Stimulated activated memory B cell treated with anti-CD40 and anti-IgM and Interleukin-4, amounts not matched to agents 10 μg/mL and 1 μg/mL and 100 μg/mL, for 72 hours (primary cell): ENCODE measurements at regions not wholly inside any gene's neighbourhood (a gene's known extent, or its start where the extent isn't known, plus 50 kb on each side); places are given as distances from the start of the nearest gene placed in this dataset.

Source experiments
- ATAC-seq: fragments of 150-1000 bp; cut with Tn5 transposase; 2 replicates; pipeline ENCODE4 v1.10.0; 2021
- H3K27ac Mint-ChIP-seq: one replicate; pipeline ENCODE4 v1.8.0; 2022; ENCODE audit warnings: mild to moderate bottlenecking, mixed read lengths
- H3K27me3 Mint-ChIP-seq: one replicate; pipeline ENCODE4 v1.8.0; 2022; ENCODE audit warnings: mixed read lengths
- H3K36me3 Mint-ChIP-seq: one replicate; pipeline ENCODE4 v1.8.0; 2022; ENCODE audit warnings: mixed read lengths
- H3K4me1 Mint-ChIP-seq: one replicate; pipeline ENCODE4 v1.8.0; 2022; ENCODE audit warnings: mixed read lengths
- H3K4me3 Mint-ChIP-seq: one replicate; pipeline ENCODE4 v1.8.0; 2022; ENCODE audit warnings: mild to moderate bottlenecking, moderate library complexity, mixed read lengths
- H3K9me3 Mint-ChIP-seq: one replicate; pipeline ENCODE4 v1.8.0; 2022; ENCODE audit warnings: mixed read lengths

DNA sequence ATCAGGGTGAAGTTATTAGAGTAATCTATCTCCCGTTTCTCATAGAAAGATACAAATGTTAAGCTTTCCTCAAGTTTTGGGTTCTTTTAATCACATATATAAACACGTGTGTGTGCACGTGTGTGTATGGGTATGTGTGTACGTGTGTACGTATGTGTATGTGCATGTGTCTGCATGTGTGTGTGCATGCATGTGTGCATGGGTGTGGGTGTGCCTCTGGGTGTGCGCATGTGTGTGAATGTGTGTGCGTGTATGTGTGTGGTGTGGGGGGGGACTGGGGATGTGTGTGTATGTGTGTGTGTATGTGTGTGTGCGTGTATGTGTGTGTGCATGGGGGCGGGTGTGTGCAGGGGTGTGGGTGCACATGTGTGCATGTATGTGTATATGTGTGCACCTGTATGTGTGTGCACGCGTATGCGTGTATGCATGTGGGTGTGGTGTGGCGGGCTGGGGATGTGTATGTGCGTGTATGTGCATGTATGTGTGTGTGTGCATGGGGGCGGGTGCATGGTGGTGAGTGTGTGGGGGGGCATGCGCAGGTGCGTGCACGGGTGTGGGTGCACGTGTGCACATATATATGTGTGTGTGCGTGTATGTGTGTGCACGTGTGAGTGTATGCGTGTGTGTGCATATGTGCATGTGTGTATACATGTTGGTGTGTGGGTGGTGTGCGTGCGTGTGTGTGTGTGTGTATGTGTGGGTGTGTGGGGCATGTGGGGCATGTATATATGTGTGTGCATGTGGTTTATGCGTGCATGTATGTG is 304.0 kb downstream of the MBD2 start:
- H3K4me1 Mint-ChIP-seq, result no peaks in the 10 kb centered on the region
- H3K4me3 Mint-ChIP-seq, result no peak overlapping the region
- no peaks in the 10 kb centered on the region for H3K27me3 Mint-ChIP-seq
- no peaks in the 10 kb centered on the region for H3K36me3 Mint-ChIP-seq
- ATAC-seq, result no peak
- H3K27ac Mint-ChIP-seq, result no peak overlapping the region
- H3K9me3 Mint-ChIP-seq, result peaks cover 5% of the 10 kb centered on the region

DNA sequence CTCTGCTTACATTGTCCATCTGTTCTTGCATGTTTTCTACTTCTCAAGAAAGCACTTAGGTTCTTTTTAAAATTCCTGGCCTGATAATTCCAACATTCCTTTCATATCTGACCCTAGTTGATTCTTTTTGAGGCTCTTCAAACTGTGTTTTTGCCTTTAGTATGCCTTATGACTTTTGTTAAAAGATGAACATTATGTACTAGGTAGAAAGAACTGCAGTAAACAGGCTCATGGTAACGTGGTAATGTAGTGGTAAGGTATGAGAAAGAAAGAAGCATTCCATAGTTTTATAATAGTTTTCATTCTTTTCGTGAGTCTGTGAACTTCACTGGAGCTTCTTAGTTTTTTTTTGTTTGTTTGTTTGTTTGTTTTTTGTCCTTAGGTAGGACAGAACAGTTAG is 306.4 kb downstream of the MBD2 start:
- Mint-ChIP-seq H3K36me3 (no peaks in the 10 kb centered on the region), H3K4me3 (no peak overlapping the region), H3K27me3 (no peaks in the 10 kb centered on the region), H3K4me1 (no peaks in the 10 kb centered on the region), H3K27ac (no peak overlapping the region), H3K9me3 (peaks cover 5% of the 10 kb centered on the region)
- ATAC-seq, result no peak

DNA sequence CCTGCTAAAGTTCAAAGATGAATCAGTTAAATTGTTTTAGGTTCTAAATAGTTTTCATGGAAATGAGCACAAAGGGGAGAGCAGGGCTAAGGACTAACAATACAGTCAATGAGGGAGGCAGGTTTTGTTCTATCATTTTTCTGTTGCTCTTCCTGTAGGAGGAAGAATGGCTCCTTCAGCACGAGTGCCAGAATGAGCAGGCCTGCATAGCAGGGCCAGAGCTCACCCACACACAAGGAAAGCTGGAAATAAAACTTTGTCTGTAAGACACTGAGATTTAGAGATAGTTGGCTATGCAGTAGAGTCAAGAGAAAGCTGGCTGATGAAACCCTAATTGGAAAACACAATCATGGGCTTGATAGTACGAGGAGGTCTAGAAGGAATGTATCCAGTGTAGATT is 313.3 kb downstream of the MBD2 start:
- Mint-ChIP-seq H3K27ac (no peak overlapping the region), H3K4me1 (no peaks in the 10 kb centered on the region), H3K9me3 (no peaks in the 10 kb centered on the region), H3K36me3 (no peaks in the 10 kb centered on the region), H3K27me3 (no peaks in the 10 kb centered on the region), H3K4me3 (no peak overlapping the region)
- no peak for ATAC-seq

DNA sequence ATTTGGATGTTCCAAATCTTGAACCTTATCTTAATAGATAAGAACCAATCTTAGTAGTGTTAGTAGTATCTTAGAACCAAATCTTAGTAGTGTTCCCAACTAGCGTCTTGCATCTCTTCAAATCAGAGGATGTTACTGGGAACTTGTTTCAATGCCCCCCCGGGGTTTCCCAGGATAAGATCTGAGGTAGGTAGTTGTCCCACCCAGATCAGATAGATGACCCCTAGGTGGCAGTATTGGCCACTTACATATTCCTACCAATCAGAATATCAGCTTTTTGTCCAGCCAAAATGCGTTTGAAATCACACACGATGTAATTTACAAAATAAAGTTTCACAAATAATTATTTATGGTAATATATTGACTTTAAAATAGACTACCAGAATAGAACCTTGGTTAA is 314.8 kb downstream of the MBD2 start:
- Mint-ChIP-seq H3K9me3 (no peaks in the 10 kb centered on the region), H3K27me3 (peaks cover 8% of the 10 kb centered on the region), H3K36me3 (no peaks in the 10 kb centered on the region), H3K27ac (no peak overlapping the region), H3K4me3 (no peak overlapping the region), H3K4me1 (no peaks in the 10 kb centered on the region)
- no peak for ATAC-seq

DNA sequence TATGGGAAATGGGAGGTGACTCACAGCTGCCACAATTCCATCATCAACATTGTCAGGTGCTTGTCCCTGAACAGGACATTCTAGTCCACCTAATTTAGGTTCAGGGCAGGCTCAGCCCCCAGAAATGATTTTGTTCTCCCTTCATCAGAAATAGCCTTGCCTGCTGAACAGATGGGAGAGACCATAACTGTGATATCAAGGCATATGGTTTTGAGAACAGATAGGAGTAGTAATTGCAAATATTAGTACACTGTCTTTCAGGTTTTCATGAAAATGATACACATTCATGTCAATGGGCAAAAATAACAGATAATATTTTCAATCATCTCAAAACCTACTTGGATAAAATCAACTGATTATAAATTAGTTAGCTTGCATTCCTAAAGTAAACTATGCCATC is 316.5 kb downstream of the MBD2 start:
- H3K27ac Mint-ChIP-seq, result no peak overlapping the region
- no peak for ATAC-seq
- H3K4me1 Mint-ChIP-seq, result no peaks in the 10 kb centered on the region
- H3K36me3 Mint-ChIP-seq, result no peaks in the 10 kb centered on the region
- no peak overlapping the region for H3K4me3 Mint-ChIP-seq
- H3K27me3 Mint-ChIP-seq, result peaks cover 15% of the 10 kb centered on the region
- H3K9me3 Mint-ChIP-seq, result no peaks in the 10 kb centered on the region

DNA sequence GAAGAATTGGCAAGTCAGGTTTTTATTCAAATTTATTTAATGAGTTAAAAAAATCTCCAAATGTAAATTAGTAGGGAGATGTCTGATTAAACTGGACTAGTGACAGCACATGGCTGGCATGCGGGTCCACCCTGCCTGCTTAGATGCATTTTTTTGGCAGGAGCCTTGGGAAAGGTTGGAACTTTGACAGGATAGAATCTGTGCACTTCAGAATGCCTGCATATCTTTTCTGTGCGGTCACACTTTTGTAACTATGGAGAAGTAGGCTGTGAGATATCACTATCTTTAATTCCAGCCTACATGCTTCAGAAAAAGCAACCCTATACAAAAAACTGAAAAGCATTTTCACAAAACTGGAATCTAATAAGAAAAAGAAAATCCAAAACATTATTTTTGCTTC is 317.8 kb downstream of the MBD2 start:
- Mint-ChIP-seq H3K9me3 (no peaks in the 10 kb centered on the region), H3K36me3 (no peaks in the 10 kb centered on the region), H3K27ac (no peak overlapping the region), H3K4me3 (no peak overlapping the region), H3K4me1 (no peaks in the 10 kb centered on the region), H3K27me3 (peaks cover 15% of the 10 kb centered on the region)
- no peak for ATAC-seq

DNA sequence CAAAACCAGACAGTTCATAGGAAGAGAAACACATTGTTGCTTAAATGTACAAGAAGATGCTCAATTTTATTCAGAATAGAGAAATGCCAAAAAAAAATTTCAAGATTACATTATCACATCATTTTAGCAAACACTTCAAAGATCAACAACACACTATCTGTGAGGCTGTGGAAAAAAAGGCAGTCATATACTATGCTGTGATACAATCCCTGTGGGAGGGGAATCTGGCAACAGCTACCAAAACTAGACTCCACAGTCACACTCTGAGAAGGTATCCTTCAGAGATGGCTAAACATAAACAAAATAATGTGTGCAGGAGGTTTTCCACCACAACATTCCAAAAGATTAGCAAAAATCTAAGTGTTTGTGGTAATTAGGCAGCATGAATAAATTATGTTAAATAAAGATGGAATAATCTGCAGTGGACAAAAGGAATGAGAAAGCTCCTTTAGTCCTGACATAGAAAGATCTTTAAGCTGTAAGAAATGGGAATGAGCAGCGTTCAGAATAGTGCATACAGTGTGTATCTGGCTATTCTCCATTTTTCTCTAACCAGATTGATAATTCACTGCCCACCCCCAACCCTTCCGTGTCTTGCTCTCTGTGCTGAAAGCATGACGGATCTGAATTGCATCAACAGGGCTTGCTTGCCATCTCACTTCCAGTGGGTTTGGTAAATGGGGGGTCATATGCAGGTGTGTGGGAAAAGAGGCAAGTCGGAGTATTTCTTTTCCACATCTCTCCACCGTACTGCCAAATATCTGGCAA is 329.6 kb downstream of the MBD2 start:
- Mint-ChIP-seq H3K4me1 (no peaks in the 10 kb centered on the region), H3K4me3 (no peak overlapping the region), H3K36me3 (no peaks in the 10 kb centered on the region), H3K9me3 (peaks cover 3% of the 10 kb centered on the region), H3K27ac (no peak overlapping the region), H3K27me3 (no peaks in the 10 kb centered on the region)
- ATAC-seq, result no peak

DNA sequence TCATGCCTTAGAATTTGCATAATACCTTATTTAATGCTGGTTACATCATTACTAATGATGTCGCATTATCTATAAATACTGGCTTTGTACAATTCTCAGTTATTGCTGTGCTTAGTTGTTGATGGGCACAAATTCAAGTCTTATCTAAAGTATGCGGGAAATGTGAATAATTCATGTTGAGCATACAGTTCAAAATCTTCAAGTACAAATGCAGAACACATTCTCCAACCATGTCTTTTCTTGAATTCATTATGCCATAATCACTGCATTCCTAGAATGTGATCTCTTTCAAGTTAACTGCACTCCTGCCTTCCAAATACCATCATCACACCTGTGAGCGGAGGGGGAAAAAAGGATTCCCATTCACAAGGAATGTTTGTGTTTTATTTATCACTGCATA is 337.0 kb downstream of the MBD2 start:
- H3K27me3 Mint-ChIP-seq, result peaks cover 12% of the 10 kb centered on the region
- H3K27ac Mint-ChIP-seq, result no peak overlapping the region
- no peaks in the 10 kb centered on the region for H3K9me3 Mint-ChIP-seq

DNA sequence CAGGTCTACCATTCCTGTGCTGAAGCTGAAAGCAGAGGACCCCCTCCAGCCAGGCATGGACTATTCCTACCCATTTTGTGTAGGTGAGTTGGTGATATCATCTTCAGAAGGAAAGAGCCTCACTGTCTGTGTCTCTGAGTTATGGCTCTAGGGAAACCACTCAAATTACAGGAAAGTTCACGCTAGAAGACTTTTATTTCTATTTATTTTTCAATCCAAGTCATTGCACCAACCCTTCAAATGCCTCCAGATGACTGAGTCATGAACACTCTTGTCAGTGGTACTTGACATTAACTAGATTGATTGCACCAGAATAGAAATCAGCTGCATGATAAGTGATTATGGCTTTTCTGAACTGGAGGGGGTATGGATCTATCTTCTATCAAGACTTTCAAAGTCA is 338.4 kb downstream of the MBD2 start:
- no peak for ATAC-seq
- no peaks in the 10 kb centered on the region for H3K36me3 Mint-ChIP-seq
- peaks cover 12% of the 10 kb centered on the region for H3K27me3 Mint-ChIP-seq
- H3K4me1 Mint-ChIP-seq, result no peaks in the 10 kb centered on the region
- H3K4me3 Mint-ChIP-seq, result no peak overlapping the region
- H3K27ac Mint-ChIP-seq, result no peak overlapping the region
- H3K9me3 Mint-ChIP-seq, result no peaks in the 10 kb centered on the region

More for the DNA sequence above, 337.0 kb downstream of the MBD2 start:
- Mint-ChIP-seq H3K4me3 (no peak overlapping the region), H3K4me1 (no peaks in the 10 kb centered on the region), H3K36me3 (no peaks in the 10 kb centered on the region)
- ATAC-seq, result no peak

DNA sequence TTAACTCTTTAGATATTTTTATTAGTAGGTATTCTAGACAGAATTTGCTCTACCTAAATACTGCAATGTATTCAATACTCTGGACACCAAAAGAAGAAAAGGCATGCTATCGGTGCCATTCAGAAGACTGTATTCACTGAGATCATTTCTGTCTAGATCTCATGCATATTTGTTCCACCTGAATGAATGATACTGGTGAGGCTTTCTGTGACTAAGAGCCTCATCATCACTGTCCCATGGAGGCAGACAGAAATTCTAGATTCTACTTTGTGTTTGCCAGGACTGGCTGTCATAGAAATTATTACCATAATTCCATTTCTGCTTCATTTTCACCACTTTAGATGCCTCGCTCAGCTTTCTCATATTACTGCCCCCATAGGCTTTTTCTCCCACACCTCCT is 340.7 kb downstream of the MBD2 start:
- no peaks in the 10 kb centered on the region for H3K4me1 Mint-ChIP-seq
- no peak overlapping the region for H3K4me3 Mint-ChIP-seq
- no peak for ATAC-seq
- no peaks in the 10 kb centered on the region for H3K36me3 Mint-ChIP-seq
- H3K9me3 Mint-ChIP-seq, result no peaks in the 10 kb centered on the region
- H3K27ac Mint-ChIP-seq, result no peak overlapping the region
- H3K27me3 Mint-ChIP-seq, result peaks cover 12% of the 10 kb centered on the region

DNA sequence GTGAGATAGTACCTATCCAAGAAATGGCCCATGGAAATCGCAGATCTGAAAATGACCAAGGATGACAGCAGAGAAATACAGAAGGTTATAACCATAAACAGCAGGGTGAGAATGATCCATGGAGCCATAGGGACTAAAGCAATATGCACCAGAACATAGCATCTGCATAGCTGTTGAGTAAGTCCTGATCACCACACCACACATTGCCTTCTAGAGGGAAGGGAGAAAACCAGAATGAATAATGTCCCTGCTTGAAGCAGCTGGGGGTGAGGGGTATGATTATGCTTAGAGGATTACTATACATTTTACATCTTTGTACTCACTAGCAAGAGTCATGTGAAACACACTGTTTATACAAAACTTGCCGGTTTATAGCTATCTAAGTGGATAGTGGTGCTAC is 350.4 kb downstream of the MBD2 start:
- no peak for ATAC-seq
- Mint-ChIP-seq H3K36me3 (no peaks in the 10 kb centered on the region), H3K27me3 (no peaks in the 10 kb centered on the region), H3K4me3 (no peak overlapping the region), H3K9me3 (peaks cover 2% of the 10 kb centered on the region), H3K4me1 (no peaks in the 10 kb centered on the region), H3K27ac (no peak overlapping the region)

DNA sequence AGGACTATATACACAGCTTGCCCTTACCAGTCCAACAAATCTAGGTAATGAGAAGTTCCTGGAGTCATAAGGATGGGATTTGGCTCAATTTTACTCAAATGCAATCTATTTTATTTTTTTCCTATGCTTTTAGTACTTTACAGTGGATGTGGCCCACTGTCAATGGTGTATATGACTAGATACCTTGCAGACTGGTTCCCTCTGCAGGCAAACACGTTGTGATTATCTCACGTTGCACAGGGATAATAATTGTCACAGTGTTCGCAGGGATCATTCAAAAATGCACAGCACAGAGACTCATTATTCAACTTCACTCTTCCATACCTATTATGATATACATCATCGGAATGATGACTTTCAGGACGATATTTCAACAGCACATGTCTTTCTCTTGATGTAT is 359.7 kb downstream of the MBD2 start:
- H3K4me1 Mint-ChIP-seq, result no peaks in the 10 kb centered on the region
- peaks cover 3% of the 10 kb centered on the region for H3K9me3 Mint-ChIP-seq
- no peak overlapping the region for H3K27ac Mint-ChIP-seq
- no peaks in the 10 kb centered on the region for H3K27me3 Mint-ChIP-seq
- no peak for ATAC-seq
- H3K36me3 Mint-ChIP-seq, result no peaks in the 10 kb centered on the region
- H3K4me3 Mint-ChIP-seq, result no peak overlapping the region

DNA sequence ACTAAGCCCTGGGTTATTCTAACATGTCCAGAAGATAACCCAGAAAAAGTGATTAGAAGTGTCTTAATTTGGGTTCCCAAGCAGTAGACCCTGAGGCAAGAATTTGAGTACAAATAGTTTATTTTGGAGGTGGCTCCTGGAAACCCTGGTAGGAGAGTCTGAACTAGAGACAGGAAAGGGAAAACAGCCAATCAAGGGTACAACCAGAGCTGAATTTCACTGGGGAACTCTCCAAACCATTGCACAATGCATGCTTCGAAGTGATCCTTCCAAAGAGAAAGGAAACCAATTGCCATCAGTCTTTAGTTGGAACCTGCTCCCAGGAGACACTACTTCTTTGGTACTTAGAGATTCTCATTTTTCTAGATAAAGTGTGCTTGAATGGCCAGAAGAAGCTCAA is 361.5 kb downstream of the MBD2 start:
- no peak for ATAC-seq
- Mint-ChIP-seq H3K4me3 (no peak overlapping the region), H3K9me3 (peaks cover 3% of the 10 kb centered on the region), H3K36me3 (no peaks in the 10 kb centered on the region), H3K4me1 (no peaks in the 10 kb centered on the region), H3K27me3 (no peaks in the 10 kb centered on the region), H3K27ac (no peak overlapping the region)

DNA sequence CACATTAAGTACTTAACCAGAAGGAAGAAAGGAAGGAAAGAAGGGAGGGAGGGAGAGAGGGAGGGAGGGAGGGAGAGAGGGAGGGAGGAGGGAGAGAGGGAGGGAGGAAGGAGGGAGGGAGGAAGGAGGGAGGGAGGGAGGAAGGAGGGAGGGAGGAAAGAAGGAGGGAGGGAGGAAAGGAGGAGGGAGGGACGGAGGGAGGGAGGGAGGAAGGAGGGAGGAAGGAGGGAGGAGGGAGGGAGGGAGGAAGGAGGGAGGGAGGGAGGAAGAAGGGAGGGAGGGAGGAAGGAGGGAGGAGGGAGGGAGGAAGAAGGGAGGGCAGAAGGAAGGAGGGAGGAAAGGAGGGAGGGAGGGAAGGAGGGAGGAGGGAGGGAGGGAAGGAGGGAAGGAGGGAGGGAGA is 363.3 kb downstream of the MBD2 start:
- H3K27me3 Mint-ChIP-seq, result no peaks in the 10 kb centered on the region
- H3K36me3 Mint-ChIP-seq, result no peaks in the 10 kb centered on the region
- H3K27ac Mint-ChIP-seq, result no peak overlapping the region
- H3K4me3 Mint-ChIP-seq, result no peak overlapping the region
- no peak for ATAC-seq
- no peaks in the 10 kb centered on the region for H3K4me1 Mint-ChIP-seq
- H3K9me3 Mint-ChIP-seq, result peaks cover 3% of the 10 kb centered on the region

DNA sequence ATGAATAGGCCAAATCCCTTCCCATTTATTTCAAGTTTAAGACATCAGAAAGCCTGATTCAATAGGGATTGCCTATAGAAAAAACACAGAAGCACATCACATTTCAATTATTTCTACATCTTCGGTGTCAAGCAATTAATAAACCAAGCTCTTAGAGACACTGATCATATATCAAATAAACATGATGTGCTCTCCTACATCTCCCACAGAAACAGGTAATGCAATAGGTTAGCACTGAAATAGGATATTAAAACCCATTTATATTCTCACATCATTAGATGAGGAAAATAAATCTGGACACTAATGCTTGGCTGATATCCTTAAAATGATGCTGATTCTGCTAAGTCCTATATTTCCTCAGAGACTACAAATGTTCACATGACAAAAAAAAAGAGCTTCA is 364.7 kb downstream of the MBD2 start:
- peaks cover 3% of the 10 kb centered on the region for H3K9me3 Mint-ChIP-seq
- ATAC-seq, result no peak
- no peaks in the 10 kb centered on the region for H3K27me3 Mint-ChIP-seq
- H3K36me3 Mint-ChIP-seq, result no peaks in the 10 kb centered on the region
- H3K27ac Mint-ChIP-seq, result no peak overlapping the region
- no peaks in the 10 kb centered on the region for H3K4me1 Mint-ChIP-seq
- no peak overlapping the region for H3K4me3 Mint-ChIP-seq

DNA sequence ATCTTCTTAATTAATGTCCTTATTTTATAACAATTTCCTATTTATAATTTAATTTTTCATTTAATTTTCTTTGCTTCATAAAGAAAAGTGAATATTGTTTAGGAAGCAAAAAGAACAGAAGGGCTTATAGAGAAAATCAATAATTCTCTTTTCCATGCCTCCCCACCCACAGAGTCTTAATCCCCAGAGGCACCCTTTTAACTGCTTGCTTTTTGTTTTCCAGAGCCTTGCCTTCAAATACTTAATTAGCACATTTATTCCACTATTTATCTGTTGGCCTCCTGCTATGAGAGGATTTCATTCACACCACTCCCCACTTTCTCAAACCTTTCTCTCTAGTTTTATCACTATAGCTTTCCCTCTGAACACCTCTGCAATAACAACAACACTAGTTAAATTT is 373.6 kb downstream of the MBD2 start:
- no peak for ATAC-seq
- no peak overlapping the region for H3K4me3 Mint-ChIP-seq
- H3K27me3 Mint-ChIP-seq, result no peaks in the 10 kb centered on the region
- H3K9me3 Mint-ChIP-seq, result no peaks in the 10 kb centered on the region
- H3K4me1 Mint-ChIP-seq, result no peaks in the 10 kb centered on the region
- H3K27ac Mint-ChIP-seq, result no peak overlapping the region
- H3K36me3 Mint-ChIP-seq, result no peaks in the 10 kb centered on the region
